Panc1 (cell line): ENCODE measurements at regions not wholly inside any gene's neighbourhood (a gene's known extent, or its start where the extent isn't known, plus 50 kb on each side); places are given as distances from the start of the nearest gene placed in this dataset.

Experiments used
- ATAC-seq: fragments of 200-7000 bp; cut with Tn5 transposase; 2 replicates; pipeline ENCODE4 v1.9.1; 2020; ENCODE audit warnings: mild to moderate bottlenecking, moderate library complexity
- BruUV-seq: library from RNA; stranded (reverse); fragments of 400-500 nt; replicated peaks from 2 replicates; lab custom pipeline; 2021; lab: Mats Ljungman, UMichigan
- CTCF ChIA-PET: fragments of 300-600 bp; sonication (Branson Sonifier 250); formaldehyde crosslinking; loops from one replicate; lab custom pipeline; 2022; ENCODE audit warnings: antibody characterized with exemption; lab: Charles Lee
- POLR2A ChIA-PET: fragments of 300-600 bp; sonication (Branson Sonifier 250); formaldehyde crosslinking; loops from one replicate; lab custom pipeline; 2022; ENCODE audit warnings: antibody characterized with exemption; lab: Charles Lee
- DNase-seq: peaks from one replicate; pipeline ENCODE4 v3.0.0-alpha.2; 2010; ENCODE audit warnings: low read depth, low spot score
- H3K27ac ChIP-seq: 2 replicates; pipeline ENCODE4 v1.5.1; 2011; ENCODE audit warnings: mild to moderate bottlenecking, low read length, inconsistent platforms
- H3K27me3 ChIP-seq: fragments of 200-500 bp; sonication (Bioruptor generic); 2 replicates; pipeline ENCODE4 v1.6.0; 2014; ENCODE audit warnings: low read length, inconsistent platforms; ENCODE audit not compliant: control insufficient read depth, insufficient read depth
- H3K36me3 ChIP-seq: fragments of 200-500 bp; sonication (Bioruptor generic); 2 replicates; pipeline ENCODE4 v1.5.1; 2014; ENCODE audit warnings: inconsistent platforms, mild to moderate bottlenecking, low read length, moderate library complexity; ENCODE audit not compliant: control insufficient read depth, insufficient read depth
- H3K4me1 ChIP-seq: 2 replicates; pipeline ENCODE4 v1.5.1; 2011; ENCODE audit warnings: inconsistent platforms, mild to moderate bottlenecking, low read length, moderate library complexity; ENCODE audit not compliant: control insufficient read depth, insufficient read depth
- H3K4me3 ChIP-seq, 2 experiments: 2 replicates each; pipeline ENCODE4 v1.5.1; 2011 to 2012; ENCODE audit warnings: low read depth in 2 of 2, low read length in 2 of 2, mild to moderate bottlenecking in 2 of 2, inconsistent platforms in 1 of 2, moderate library complexity in 1 of 2
- H3K9me3 ChIP-seq: fragments of 200-500 bp; sonication (Bioruptor generic); 2 replicates; pipeline ENCODE4 v1.5.1; 2014; ENCODE audit warnings: low read depth, mild to moderate bottlenecking, inconsistent platforms, low read length, moderate library complexity; ENCODE audit not compliant: control insufficient read depth, insufficient read depth
- CTCF ChIP-seq: fragments of 450-650 bp; IDR thresholded peaks from 2 replicates; pipeline ENCODE4 v1.5.1; 2017; ENCODE audit warnings: mild to moderate bottlenecking
- POLR2AphosphoS5 ChIP-seq: IDR thresholded peaks from 2 replicates; pipeline ENCODE4 v1.6.1; 2012; ENCODE audit warnings: mild to moderate bottlenecking, low read depth, low read length, moderate library complexity
- REST ChIP-seq, 2 experiments: IDR thresholded peaks; 2 replicates each; pipeline ENCODE4 v1.6.1; 2011 to 2012; ENCODE audit warnings: low read depth in 2 of 2, control low read depth in 1 of 2, low read length in 1 of 2, mild to moderate bottlenecking in 1 of 2, moderate library complexity in 1 of 2; ENCODE audit not compliant: insufficient read depth in 1 of 2
- SIN3A ChIP-seq: IDR thresholded peaks from 2 replicates; pipeline ENCODE4 v1.6.1; 2012; ENCODE audit warnings: low read depth, mild to moderate bottlenecking, low read length, moderate library complexity, borderline replicate concordance; ENCODE audit not compliant: insufficient read depth
- TCF7L2 ChIP-seq: IDR thresholded peaks from 2 replicates; pipeline ENCODE4 v1.6.1; 2011; ENCODE audit warnings: mild to moderate bottlenecking, low read depth, low read length, inconsistent platforms
- in situ Hi-C: cut with HindIII; loops from 2 replicates; pipeline ENCODE4 v1.10.0; 2016; ENCODE audit warnings: low sequenced_read_pairs, low pct_unique_long_range_greater_than_20kb
- intact Hi-C: fragments of 100-400 bp; cut with micrococcal nuclease; formaldehyde crosslinking; loops from one replicate; pipeline ENCODE4 v1.10.0; 2022; ENCODE audit not compliant: unreplicated experiment

- intact Hi-C loops (no loop called here), in situ Hi-C loops (no loop called here)
- no peak for ATAC-seq
- CTCF ChIA-PET = no interaction called here
- no peak for TF ChIP-seq POLR2AphosphoS5
- TF ChIP-seq REST (IDR thresholded peaks at IDR 0.05; ENCODE audit: insufficient read depth in 1 of 2, low read depth in 2 of 2, low read length in 1 of 2) = no peak
- TF ChIP-seq TCF7L2 = no peak
- no peak for TF ChIP-seq CTCF
- TF ChIP-seq SIN3A = no peak
- Histone ChIP-seq H3K9me3 (no peaks in the 10 kb centered on the region), H3K4me1 (no peaks in the 10 kb centered on the region), H3K27ac (no peak overlapping the region), H3K4me3 (no peak overlapping the region), H3K36me3 (no peaks in the 10 kb centered on the region), H3K27me3 (no peaks in the 10 kb centered on the region)
- no peak for DNase-seq
- POLR2A ChIA-PET = no interaction called here
- BruUV-seq = no TSS peak
These were observed 207.3 kb downstream of the MID1IP1 start for GRCh38 chrX:39008549-39008948.

GRCh38 chrX:39011454-39012221 is 210.4 kb downstream of the MID1IP1 start:
- in situ Hi-C loops (no loop called here), intact Hi-C loops (no loop called here)
- Histone ChIP-seq H3K27me3 (no peaks in the 10 kb centered on the region), H3K4me1 (no peaks in the 10 kb centered on the region), H3K36me3 (no peaks in the 10 kb centered on the region), H3K9me3 (no peaks in the 10 kb centered on the region), H3K4me3 (no peak overlapping the region), H3K27ac (no peak overlapping the region)
- CTCF ChIA-PET = no interaction called here
- no TSS peak for BruUV-seq
- TF ChIP-seq SIN3A (no peak), CTCF (no peak), TCF7L2 (no peak), REST (IDR thresholded peaks at IDR 0.05; ENCODE audit: insufficient read depth in 1 of 2, low read depth in 2 of 2, low read length in 1 of 2) (no peak), POLR2AphosphoS5 (no peak)
- DNase-seq = no peak
- ATAC-seq = no peak
- POLR2A ChIA-PET = no interaction called here
